Fibroblast of peridontal ligament (primary cell): ENCODE measurements at regions not wholly inside any gene's neighbourhood (a gene's known extent, or its start where the extent isn't known, plus 50 kb on each side); places are given as distances from the start of the nearest gene placed in this dataset.

Source experiments
- DNase-seq: peaks from one replicate; pipeline ENCODE4 v3.0.0-alpha.2; 2010; ENCODE audit errors: extremely low read depth

DNA sequence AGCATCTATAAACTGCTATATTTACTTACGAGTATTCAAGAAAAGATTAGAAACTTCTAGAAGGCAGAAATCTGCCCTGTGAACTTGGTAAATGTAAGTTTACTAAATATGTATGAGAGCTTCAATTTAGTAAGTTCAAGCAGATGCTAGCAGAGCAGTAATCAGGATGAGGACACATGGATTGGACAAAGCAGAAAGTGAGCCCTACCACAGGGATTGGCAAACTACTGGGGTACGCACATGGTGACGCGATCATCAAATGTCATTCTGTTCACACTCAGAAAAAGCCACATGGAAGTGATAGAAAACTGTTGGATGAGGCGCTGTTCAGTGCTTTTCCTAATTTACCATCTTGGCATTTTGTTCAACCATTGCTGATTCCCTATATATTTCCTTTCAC lies 360.2 kb upstream of the ZNF385D start:
- no peak for DNase-seq

DNA sequence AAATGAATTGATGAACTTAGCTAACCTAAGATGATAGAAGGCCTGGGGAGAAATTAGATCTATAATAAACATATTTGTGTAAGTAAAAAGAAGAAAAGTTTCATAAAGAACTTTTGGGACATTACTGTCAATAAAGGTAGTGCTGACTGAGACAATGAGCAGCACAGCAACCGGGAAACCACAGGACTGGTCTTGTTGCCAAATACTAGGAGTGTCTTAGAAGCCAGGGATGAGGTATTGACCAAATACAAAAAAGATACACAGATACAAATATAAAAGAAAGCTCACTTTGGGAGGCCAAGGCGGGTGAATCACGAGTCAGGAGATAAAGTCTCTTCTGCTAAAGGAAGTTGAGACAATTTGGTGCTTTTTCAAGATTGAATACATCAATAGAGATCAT lies 362.4 kb upstream of the ZNF385D start:
- DNase-seq = no peak

DNA sequence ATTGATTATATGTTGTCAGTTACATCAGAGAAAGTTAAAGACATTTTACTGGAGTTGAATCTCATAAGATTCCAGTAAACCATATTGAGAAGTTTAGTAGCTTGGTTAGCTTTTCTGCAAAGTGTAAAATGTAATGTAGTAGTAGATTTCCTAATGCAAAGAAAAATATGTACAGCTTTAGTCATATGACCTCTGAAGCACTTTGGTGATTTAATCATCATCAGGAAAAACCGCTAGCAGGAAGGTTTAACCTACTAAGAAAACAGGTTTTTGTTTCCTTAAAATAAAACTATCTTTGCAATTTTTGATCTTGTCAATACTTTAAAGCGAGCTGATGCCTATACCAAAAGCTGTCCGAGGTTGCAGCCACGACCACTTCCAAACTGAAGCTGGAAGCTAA lies 364.6 kb upstream of the ZNF385D start:
- DNase-seq = peak; percentile 2

DNA sequence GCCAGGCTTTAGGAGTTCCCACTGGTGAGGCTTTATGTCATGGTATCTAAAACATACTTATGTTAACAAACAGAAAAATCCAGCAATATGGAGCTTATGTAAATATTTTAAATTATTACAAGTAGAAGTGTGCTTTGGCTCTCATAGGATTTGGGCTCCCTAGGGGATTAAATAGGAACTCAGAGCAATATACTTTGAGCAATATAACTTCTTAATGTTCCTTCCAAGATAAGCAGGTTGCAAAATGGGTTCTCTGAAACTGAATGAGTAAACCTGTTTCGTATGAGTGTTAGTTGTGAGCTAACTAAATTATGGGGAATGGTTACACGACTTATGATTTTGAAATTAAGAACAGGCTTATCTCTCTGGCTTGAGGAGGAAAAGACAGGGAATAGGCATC lies 366.1 kb upstream of the ZNF385D start:
- DNase-seq = peak; percentile 16

DNA sequence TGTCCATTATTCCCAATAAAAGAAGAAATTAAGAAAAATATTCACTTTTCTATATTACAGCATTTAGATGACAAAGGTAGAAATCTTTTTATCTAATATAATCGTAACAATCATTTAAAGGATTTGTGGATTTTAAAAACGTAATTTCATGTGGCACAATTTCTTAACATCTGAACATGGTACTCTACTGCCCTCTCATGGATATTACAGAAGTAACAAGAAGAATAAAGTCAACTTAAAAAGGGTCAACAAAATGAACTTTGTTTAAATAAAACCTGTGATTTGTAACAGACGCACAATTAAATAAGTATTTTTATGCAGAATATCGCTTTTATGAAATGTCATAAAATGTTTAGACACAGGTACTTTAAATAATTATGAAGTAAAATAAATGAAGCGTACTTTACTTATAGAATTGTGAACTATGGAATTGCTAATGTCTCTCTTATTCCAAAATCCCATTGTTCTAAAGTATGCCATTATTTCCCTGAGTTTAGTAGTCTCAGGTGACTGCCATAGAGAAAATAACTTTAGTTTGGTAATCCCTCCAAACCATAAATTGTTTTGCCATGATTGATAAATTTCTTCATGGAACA lies 366.8 kb upstream of the ZNF385D start:
- peak; percentile 85 for DNase-seq

DNA sequence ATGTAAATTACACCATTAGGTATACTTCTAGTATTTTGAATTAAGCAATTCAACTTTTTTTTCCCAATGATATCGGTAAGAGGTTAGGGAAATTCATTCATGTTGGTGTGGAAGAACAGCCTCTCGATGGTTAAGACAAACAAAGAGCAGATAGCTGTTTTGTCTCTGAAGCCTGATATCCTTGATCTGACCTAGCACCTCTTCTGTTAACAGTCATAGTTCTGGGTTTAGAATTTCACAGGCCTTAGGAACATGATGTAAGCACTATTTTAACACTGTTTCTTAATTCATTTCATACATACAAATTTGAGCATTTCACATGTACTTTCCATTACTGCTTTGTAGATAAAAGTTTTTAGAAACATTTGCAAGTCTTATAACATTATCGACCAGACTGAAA lies 367.5 kb upstream of the ZNF385D start:
- DNase-seq = no peak

DNA sequence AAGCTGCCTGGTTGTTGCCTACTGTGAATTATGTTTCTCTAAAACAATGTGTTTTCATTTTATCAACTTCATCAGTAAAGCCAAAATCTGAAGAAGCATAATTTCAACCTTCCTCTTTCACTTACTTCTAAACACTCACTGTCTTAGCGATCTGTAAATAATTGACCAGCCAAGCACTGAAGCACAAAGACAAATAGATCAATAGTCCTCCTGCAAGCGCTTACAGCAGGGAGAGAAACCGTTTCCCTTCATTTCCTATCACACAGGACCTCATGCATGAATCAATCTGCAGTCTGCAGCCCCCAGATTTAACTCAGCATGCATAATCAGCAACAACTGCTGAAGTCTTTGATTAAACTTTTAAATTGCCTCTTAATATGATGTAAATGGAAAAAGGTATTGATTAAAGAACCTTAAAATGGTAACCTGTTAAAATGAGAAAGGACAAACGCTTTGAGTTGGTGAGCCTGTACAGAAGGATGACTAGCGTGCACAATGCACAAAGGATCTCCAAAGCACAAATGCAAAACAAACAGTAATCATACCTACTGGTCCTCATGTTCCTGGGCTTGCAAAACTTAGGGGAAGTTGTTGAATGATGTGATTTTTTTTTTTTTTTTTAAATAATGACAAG lies 370.2 kb upstream of the ZNF385D start:
- DNase-seq = no peak

DNA sequence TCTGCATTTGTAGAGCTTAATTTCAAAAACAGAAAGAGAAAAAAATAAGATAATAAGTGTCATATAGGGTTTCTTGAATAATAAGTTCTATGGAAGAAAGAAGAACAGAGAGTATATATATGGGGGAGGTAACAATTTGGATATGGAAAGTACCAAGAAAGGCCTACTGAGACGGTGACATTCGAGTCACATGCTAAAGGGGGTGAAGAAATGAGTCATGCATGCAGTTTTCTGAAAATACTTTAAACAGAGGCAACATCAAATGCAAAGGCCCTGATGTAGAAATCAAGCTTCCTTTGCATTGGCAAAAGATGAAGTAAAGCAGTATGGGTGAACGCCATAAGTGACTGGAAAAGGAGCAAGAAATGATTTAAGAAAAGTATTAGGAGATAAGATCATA lies 371.6 kb upstream of the ZNF385D start:
- DNase-seq = no peak

DNA sequence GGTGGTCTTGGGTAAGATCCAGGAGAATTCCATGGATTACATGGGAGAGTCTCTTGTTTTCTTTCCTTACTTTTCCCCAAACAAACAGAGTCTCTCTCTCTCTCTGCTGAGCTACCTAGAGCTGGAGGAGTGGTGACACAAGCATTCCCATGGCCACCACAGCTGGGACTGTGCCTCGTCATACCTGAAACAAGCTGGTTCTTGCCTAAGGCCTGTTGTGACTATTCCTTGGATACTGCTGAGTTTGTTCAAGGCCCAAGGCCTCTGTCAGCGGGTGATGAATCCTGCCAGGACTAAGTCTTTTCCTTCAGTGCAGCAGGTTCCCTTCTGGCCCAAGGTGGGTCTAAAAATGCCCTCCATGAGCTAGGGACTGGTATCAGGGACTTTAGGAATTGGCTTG lies 378.1 kb upstream of the ZNF385D start:
- no peak for DNase-seq

DNA sequence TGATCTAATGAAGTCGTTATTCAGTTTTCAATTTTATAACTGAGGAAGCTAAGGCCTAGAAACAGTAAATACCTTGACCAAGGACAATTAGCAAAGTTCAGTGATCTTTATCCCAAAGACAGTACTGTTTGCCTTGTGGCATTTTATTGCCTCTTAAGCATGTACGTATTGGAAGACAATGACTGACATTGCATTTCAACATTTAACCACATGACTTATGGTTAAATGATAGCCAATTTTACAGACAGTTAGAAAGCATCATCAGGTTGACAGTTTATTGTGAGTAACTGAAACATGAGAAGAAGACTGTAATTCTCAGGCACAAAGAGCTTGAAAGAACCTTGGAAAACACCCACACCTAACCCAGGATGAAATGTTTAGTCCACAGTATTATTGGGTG lies 390.8 kb upstream of the ZNF385D start:
- DNase-seq = no peak

DNA sequence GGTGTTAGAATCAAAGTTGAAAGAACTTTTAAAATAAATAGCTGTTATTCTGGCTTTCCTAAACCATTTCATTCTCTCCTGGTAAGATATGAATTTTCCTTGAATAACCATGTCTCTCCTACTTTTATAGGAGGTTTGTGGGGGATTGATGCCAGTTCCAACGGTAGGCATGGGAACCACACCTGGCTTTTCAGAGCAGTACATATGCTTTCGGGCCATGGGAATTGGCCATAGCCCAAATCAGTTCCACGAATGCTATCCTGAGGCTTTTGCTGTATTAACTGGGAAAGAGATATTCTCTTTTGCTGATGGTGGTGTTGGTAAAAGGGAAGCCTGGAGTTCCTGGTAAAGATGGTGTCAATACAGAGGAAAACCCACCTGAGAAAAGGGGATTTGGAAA lies 396.2 kb upstream of the ZNF385D start:
- DNase-seq = no peak

DNA sequence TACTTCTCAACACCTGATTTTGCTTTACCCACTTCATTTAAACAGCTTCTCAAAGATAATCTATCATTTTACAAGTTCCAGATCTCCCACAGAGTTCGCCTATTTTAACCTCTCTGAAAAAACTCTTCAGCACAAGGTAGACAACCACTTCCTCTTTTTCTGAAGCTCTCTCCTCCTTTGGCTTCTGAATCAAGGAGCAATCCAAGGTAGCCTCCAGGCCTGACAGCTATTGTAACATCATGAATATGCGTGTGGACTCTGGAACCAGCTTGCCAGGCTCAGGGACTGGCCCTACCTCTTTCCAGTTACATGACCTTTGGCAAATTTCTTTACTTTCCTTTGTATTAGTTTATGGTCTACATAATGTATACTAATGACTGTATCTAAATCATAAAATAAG lies 405.9 kb upstream of the ZNF385D start:
- no peak for DNase-seq

DNA sequence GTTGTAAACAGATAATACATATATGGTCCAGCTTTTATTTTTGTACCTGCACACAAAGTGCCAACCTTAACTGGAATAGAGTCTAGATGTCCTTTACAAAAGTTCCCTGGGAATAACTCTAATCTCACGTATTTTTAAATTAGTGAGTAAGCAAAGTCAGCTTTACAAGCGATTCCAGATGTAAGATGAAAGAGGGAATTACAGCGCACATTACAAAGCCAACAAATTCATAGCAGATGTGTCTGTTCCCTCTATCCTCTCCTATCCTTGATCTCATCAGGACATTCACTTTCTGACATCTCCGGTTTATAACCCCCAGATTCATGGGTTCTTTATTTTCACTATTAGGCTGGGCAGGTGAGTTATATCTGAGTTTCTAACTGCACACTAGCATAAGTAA lies 406.8 kb upstream of the ZNF385D start:
- DNase-seq = peak; percentile 1

DNA sequence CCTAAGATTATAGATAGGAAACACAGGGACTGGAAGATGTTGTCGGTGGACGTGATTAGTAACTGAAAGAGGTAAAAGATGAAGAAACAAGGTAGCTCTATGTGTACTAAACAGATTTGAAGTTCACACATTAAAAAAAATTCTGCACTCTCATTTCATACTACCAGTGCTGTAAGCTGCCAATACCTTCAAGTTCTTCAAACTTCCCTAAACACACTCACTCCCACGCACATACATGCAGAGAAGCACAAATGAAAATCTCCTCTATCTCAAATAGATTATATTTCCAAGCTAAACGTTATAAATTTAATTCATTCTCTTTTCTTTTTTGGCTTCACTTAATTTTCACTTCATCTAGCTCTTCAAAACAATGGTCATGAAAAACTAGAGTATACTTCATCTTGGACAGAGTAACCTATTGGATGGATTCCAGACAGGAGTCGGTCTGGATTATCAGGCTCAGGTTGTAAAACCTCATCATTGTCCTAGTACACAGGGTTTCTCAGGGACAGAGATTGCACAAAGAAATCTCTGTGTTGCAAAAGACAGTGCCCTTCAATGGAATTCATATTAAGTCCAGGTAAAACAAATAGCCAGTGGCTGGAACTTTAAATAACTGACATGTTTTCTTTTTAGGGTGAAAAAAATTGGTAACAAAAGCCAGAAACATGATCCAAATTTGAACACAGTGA lies 408.1 kb upstream of the ZNF385D start:
- no peak for DNase-seq

DNA sequence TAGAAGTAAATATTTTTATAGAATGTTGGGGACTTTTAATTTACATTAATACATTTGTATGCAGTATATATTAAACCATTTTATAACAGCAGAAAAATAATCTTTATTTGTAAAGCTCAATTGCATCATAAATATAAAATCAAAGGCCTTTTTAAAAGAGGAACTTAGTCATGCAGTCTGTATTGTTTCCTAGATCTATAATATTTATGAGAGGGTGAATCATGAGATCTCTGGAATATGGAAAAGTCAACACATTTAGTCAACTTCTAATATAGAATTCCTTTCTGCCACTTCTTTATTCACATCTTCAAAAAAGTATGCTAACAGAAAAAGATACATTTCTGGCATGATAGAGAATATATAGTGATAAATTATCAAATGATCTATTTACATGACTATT lies 410.3 kb upstream of the ZNF385D start:
- no peak for DNase-seq

DNA sequence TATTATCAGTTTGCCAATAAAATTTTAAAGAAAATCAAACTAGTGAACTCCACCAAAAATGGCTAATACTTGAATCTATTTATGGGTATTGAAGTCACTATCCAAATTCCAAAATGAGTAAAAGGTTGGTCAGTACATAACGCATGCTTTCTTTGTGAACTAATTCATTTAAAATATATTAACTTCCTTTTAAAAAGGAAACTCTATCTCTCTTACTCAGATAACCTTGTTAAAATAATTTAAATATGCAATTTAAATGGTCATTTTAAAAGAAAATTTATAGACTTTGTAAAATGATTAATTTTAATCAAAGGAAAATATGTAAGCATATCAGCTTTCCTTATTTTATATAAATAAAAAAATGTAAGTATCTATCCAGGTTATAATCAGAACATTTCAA lies 419.4 kb upstream of the ZNF385D start:
- no peak for DNase-seq

DNA sequence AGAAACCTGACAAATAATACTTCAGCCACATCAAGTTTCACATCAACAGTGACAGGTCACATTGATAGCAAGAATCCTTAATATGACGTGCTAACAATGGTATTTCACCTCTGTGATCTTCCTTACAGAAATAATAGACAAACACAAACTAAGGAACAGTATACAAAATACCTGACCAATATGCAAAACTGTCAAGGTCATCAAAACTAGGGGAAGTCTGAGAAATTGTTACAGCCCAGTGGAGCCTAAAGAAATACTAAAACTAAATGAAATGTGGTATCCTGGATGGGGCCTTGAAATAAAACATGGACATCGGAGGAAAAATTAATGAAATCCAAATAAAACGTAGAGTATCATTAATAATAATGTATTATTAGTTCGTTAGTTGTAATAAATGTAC lies 422.0 kb upstream of the ZNF385D start:
- no peak for DNase-seq

DNA sequence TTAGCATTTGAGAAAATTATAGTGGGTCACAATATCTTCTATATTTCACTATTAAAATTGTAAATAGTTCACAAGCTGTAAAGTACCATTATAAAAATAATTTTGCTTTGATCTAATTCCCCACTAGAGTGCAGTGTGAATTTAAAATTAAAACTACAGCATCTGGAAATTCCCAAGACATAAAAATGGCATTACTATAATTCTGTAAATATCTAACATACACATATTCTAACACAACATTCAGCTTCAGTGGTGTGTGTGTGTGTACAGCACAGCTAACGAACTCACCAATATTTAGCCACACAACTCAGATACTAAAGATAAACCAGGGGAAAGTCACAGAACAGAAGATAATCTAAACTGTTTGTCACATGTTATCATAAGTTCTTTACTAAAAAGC lies 424.9 kb upstream of the ZNF385D start:
- DNase-seq = peak; percentile 12

DNA sequence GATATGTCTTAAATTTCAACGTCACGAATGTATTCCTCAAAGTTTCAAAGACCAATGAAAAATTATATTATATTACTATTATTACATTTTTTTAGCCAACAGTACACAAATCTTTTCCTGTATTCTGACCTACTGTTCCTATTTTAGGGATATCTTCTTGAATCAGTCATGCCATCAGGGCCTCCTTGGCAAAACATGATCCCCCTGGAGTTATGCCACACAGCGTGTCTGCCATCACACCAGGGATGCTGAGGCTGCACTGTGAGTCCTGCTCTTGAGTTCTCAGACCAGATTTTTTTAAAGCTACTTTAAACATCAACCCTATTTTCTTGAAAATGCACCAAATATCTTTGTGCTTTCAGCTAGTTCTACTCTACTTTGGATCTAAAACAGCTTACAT lies 425.9 kb upstream of the ZNF385D start:
- no peak for DNase-seq

DNA sequence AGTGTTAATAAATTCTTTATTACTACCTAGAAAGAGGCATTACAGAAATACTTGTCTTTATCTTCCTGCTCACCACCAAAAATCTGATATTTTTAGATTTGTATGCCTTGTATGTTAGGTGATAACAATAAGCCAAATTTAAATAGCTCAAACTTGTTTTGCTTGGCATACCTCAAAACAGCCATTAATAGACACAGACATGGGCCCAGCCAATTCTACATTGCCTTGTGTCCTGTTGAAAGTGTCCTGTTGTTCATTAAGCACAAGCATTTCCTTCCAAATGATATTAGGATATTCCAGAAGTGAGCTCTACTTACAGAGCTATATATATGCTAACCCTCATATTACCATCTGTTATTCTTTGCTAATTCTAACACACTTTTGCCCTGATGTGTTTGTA lies 438.6 kb upstream of the ZNF385D start:
- no peak for DNase-seq

DNA sequence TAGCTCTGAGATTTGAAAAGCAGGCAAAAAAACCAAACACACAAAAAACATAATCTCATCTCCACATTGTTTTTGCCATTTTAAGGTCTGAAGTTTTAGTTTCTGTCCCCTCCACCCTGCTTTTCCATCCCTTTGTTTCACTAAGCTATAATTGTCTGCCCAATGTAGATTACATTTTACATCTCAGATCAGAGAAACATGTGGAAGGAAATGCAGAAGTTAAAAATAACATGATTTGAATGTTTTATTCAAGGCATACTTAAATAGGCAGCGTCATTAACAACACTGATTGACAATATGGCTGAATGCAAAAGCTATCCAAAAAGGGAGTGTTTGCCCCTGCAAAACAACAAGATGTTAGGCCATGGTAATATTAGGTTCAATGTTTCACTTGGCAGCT lies 448.1 kb upstream of the ZNF385D start:
- DNase-seq = no peak

DNA sequence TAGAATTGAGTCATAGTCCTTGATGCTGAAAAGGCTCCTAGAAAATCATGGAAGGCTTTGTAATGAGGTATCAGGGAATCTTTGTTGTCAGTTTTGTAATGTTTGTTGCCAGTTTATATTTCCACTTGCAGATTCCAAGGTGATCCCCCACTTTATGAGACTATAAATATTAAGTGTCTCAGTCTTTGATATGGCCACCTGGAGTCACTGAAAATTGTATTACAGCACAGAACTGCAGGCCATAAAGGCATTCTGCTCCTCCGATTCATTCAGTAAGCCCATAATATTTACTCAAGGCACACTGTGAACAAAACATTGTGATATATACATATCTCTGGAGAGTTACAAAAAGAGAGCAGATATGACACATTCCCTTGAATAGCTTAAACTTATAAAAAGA lies 457.8 kb upstream of the ZNF385D start:
- DNase-seq = no peak

DNA sequence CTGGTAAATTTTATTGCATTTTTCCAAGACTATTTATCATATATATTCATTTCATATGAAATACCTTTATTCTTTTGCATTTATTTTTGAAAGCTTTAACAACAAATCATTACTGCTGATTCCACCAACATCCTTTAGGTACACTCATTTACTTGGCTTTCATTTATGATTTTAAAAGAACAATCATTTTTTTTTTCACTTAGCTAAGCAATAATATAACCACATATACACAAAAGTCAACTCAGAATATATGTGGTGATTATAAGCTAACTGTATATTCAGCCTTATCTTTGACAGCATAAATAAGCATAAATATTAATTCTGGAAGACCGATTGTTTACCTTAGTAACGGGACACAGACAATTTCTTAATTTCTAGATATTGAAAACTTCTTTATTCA lies 458.6 kb upstream of the ZNF385D start:
- no peak for DNase-seq

DNA sequence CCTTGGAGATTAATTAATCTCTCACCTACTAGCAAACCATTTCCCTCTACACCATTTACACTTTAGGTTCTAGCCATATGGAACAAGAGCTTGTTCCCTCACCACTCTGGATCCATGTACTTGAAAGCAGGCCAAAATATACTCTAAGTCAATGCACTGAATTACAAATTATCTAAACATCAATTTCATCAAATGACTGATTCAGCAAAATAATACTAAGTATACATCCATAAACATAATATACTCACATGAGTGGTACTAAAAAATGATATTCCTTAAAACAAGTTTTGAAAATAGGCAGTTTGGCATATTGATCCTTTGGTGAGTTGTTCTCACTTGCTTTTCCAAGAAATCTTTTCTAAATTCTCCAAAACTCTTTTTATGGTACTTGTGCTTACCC lies 459.7 kb upstream of the ZNF385D start:
- DNase-seq = no peak
